RWPE2 (cell line): ENCODE measurements at regions not wholly inside any gene's neighbourhood (a gene's known extent, or its start where the extent isn't known, plus 50 kb on each side); places are given as distances from the start of the nearest gene placed in this dataset.

Experiments
- ATAC-seq: fragments of 200-7000 bp; cut with Tn5 transposase; 3 replicates; pipeline ENCODE4 v1.9.1; 2021; ENCODE audit warnings: low read depth
- DNase-seq: peaks from one replicate; pipeline ENCODE4 v3.0.0-alpha.2; 2020; ENCODE audit warnings: low spot score
- H3K27ac ChIP-seq: fragments of 450-650 bp; 2 replicates; pipeline ENCODE4 v1.5.1; 2017; ENCODE audit warnings: mild to moderate bottlenecking; ENCODE audit not compliant: poor library complexity, severe bottlenecking
- H3K27me3 ChIP-seq: fragments of 250-450 bp; sonication (Bioruptor Pico); 2 replicates; pipeline ENCODE4 v1.5.1; 2021; ENCODE audit warnings: mild to moderate bottlenecking, moderate library complexity; ENCODE audit not compliant: insufficient read depth, poor library complexity, severe bottlenecking
- H3K36me3 ChIP-seq: fragments of 250-450 bp; sonication (Bioruptor Pico); 2 replicates; pipeline ENCODE4 v1.5.1; 2020; ENCODE audit warnings: low read depth, mild to moderate bottlenecking, moderate library complexity
- H3K4me1 ChIP-seq: fragments of 250-450 bp; sonication (Bioruptor Pico); 2 replicates; pipeline ENCODE4 v1.5.1; 2021; ENCODE audit warnings: mild to moderate bottlenecking, moderate library complexity; ENCODE audit not compliant: insufficient read depth, poor library complexity, severe bottlenecking
- H3K4me3 ChIP-seq: fragments of 250-450 bp; sonication (Bioruptor Pico); 2 replicates; pipeline ENCODE4 v1.5.1; 2021; ENCODE audit warnings: mild to moderate bottlenecking, moderate library complexity; ENCODE audit not compliant: severe bottlenecking
- H3K9me3 ChIP-seq: fragments of 250-450 bp; sonication (Bioruptor Pico); 2 replicates; pipeline ENCODE4 v1.5.1; 2021; ENCODE audit warnings: mild to moderate bottlenecking, moderate library complexity; ENCODE audit not compliant: severe bottlenecking
- TF ChIP-seq, protein P1 (sequence below): fragments of 450-650 bp; IDR thresholded peaks from one replicate; pipeline ENCODE4 v1.5.1; 2017; ENCODE audit warnings: mild to moderate bottlenecking, moderate library complexity; ENCODE audit not compliant: poor library complexity, severe bottlenecking

DNA sequence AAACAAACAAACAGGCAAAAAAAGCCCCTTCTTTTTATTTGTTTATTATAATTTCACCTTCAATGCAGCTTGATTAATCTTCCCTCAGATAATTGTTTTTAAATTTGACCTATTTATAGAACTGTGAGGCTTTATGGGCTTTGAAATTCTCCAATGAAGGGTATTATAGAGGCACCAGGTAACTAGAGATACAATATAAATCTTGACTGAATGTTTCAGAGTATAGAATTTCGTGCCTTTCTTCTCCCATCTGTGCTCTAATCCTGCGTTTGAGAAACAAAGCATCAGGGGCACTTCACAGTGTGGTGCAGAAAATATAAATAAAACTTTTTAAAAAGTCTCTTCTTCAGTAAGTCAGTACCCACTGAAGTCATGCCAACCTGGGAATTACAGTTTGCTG, 120.9 kb downstream of the ANKRD50 start:
- Histone ChIP-seq H3K4me1 (no peaks in the 10 kb centered on the region), H3K36me3 (no peaks in the 10 kb centered on the region), H3K4me3 (no peak overlapping the region), H3K9me3 (no peaks in the 10 kb centered on the region), H3K27me3 (no peaks in the 10 kb centered on the region), H3K27ac (no peak overlapping the region)
- no peak for DNase-seq
- ATAC-seq, result no peak
- TF ChIP-seq, protein P1, sequence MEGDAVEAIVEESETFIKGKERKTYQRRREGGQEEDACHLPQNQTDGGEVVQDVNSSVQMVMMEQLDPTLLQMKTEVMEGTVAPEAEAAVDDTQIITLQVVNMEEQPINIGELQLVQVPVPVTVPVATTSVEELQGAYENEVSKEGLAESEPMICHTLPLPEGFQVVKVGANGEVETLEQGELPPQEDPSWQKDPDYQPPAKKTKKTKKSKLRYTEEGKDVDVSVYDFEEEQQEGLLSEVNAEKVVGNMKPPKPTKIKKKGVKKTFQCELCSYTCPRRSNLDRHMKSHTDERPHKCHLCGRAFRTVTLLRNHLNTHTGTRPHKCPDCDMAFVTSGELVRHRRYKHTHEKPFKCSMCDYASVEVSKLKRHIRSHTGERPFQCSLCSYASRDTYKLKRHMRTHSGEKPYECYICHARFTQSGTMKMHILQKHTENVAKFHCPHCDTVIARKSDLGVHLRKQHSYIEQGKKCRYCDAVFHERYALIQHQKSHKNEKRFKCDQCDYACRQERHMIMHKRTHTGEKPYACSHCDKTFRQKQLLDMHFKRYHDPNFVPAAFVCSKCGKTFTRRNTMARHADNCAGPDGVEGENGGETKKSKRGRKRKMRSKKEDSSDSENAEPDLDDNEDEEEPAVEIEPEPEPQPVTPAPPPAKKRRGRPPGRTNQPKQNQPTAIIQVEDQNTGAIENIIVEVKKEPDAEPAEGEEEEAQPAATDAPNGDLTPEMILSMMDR, result no peak

DNA sequence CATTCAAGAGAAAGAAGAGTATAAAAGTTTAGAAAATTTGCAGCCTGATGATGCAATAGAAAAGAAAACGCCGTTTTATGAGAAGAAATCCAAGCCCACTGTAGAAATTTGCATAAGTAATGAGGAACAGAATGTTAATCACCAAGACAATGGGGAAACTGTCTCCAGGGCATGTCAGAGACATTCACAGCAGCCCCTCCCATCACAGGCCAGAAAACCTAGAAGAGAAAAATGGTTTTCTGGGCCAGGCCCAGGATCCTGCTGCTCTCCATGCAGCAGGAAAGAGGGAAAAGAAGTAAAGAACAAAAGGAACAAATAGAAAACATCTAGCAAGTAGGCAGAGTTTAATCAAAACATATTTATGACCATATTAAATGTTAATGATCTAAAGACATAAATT, 119.0 kb downstream of the ANKRD50 start:
- ATAC-seq (no peak), DNase-seq (no peak)
- H3K27me3 ChIP-seq, result no peaks in the 10 kb centered on the region

DNA sequence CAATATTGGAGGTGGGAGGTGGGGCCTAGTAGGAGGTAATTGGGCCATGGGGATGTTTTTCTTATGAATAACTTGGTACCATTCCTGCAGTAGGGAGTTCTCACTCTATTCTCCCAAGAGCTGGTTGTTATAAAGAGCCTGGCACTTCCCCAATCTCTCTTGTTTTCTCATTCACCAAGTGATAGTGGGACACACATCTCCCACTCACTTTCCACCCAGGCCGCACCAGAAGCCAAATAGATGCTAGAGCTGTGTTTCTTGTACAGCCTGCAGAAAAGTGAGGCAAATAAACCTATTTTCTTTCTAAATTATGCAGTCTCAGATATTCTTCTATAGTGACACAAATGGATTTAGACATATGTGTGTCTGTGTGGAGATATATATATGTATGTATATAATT, 117.6 kb downstream of the ANKRD50 start:
- Histone ChIP-seq H3K4me1 (no peaks in the 10 kb centered on the region), H3K4me3 (no peak overlapping the region), H3K27me3 (no peaks in the 10 kb centered on the region), H3K36me3 (no peaks in the 10 kb centered on the region), H3K9me3 (no peaks in the 10 kb centered on the region), H3K27ac (no peak overlapping the region)
- no peak for ATAC-seq
- TF ChIP-seq, protein P1, result no peak
- no peak for DNase-seq

More for the DNA sequence above, 119.0 kb downstream of the ANKRD50 start:
- Histone ChIP-seq H3K9me3 (no peaks in the 10 kb centered on the region), H3K4me1 (no peaks in the 10 kb centered on the region), H3K4me3 (no peak overlapping the region), H3K36me3 (no peaks in the 10 kb centered on the region), H3K27ac (no peak overlapping the region)
- TF ChIP-seq, protein P1, result no peak

DNA sequence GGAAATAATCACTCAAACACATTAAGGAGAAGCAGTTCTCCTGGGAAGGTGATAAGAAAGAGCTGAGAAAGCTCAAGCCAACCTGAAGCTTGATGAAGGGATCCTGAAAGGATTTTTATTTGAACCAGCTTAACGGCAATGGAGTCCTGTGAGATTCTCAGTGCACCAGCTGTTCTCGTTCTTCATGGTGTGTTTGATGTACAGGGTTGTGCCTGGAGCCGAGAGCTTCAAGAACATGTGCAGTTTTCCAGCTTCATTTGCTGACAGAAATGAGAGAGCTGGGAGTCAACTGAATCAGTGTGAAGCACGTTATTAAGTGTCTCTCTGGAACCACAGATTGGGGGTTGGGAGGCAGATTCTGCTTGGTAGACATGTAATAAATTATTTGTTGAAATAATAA, 115.7 kb downstream of the ANKRD50 start:
- Histone ChIP-seq H3K9me3 (no peaks in the 10 kb centered on the region), H3K36me3 (no peaks in the 10 kb centered on the region)
- no peak for DNase-seq

DNA sequence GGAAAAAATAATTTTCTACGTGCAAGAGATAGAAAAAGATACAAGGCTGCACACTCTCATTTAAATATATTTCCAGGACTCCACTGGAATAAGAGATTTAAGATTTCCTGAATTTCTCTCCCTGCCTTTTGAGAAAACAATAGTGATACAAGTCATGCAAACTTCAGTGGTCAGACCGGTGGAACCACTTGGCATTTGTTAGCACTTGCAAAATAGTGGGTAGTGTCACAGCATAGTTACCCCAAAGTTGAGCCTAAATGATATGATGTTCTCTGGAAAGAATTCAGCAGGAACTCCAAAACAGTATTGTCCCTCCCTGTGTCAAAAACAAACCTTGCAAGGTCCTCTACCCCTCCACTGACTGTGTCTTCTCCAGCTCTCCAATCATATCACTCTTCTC, 102.3 kb downstream of the ANKRD50 start:
- peaks cover 18% of the 10 kb centered on the region for H3K4me1 ChIP-seq
- no peaks in the 10 kb centered on the region for H3K9me3 ChIP-seq
- H3K27ac ChIP-seq, result no peak overlapping the region
- TF ChIP-seq, protein P1, result no peak
- ATAC-seq, result no peak
- no peak overlapping the region for H3K4me3 ChIP-seq
- H3K27me3 ChIP-seq, result no peaks in the 10 kb centered on the region
- no peak for DNase-seq
- no peaks in the 10 kb centered on the region; the same call in 1 of the 2 replicates for H3K36me3 ChIP-seq

More for the DNA sequence above, 115.7 kb downstream of the ANKRD50 start:
- Histone ChIP-seq H3K27me3 (no peaks in the 10 kb centered on the region), H3K4me1 (no peaks in the 10 kb centered on the region), H3K27ac (no peak overlapping the region), H3K4me3 (no peak overlapping the region)
- TF ChIP-seq, protein P1, result no peak
- ATAC-seq, result no peak
